ENCODE measurements at regions not wholly inside any gene's neighbourhood (a gene's known extent, or its start where the extent isn't known, plus 50 kb on each side); places are given as distances from the start of the nearest gene placed in this dataset.

- no peak for TF ChIP-seq ESRRA (IDR thresholded peaks at IDR 0.05; ENCODE audit: borderline replicate concordance, low read length)
- TF ChIP-seq NR3C1 (IDR thresholded peaks at IDR 0.05): no peak
- TF ChIP-seq SREBF2 (IDR thresholded peaks at IDR 0.05): no peak
- TF ChIP-seq CTCF (IDR thresholded peaks at IDR 0.05): no peak
- no peak for TF ChIP-seq E2F6 (IDR thresholded peaks at IDR 0.05; ENCODE audit: borderline replicate concordance, low read depth)
- no peak for TF ChIP-seq JUN (IDR thresholded peaks at IDR 0.05)
- TF ChIP-seq EP300 (IDR thresholded peaks at IDR 0.05): no peak
- no peak for TF ChIP-seq RCOR1 (IDR thresholded peaks at IDR 0.05; ENCODE audit: low read depth, low read length)
- TF ChIP-seq KDM1A (IDR thresholded peaks at IDR 0.05; ENCODE audit: low read depth): no peak
- TF ChIP-seq EHF (CRISPR knock-in tag; IDR thresholded peaks at IDR 0.05): no peak
Measured at GRCh38 chr4:122525865-122526264, 69.3 kb upstream of the IL2 start.
